Natural killer cell (primary cell): ENCODE measurements at regions not wholly inside any gene's neighbourhood (a gene's known extent, or its start where the extent isn't known, plus 50 kb on each side); places are given as distances from the start of the nearest gene placed in this dataset.
"Not testable (repeated sequence)": the region's sequence is repeated elsewhere in the genome, so short reads cannot be mapped to it uniquely, and the experiment has no call there.

Experiments used
- ATAC-seq, 3 donors: fragments of 150-1000 bp in 2 of 3; fragments of 200-7000 bp in 1 of 3; cut with Tn5 transposase; 1 replicate in 1 of 3; 2 replicates in 2 of 3; pipeline ENCODE4 v1.10.0; 2021; ENCODE audit warnings: mild to moderate bottlenecking in 2 of 3, moderate library complexity in 2 of 3
- DNase-seq, 2 donors: peaks; one replicate each; pipeline versions ENCODE4 v3.0.0 to v3.0.0-alpha.2; 2013 to 2021; ENCODE audit warnings: mixed read lengths in 1 of 2
- H3K27ac ChIP-seq: one replicate; pipeline ENCODE4 v1.5.1; 2013; ENCODE audit warnings: mild to moderate bottlenecking, low read length
- H3K27me3 ChIP-seq: one replicate; pipeline ENCODE4 v1.6.1; 2013; ENCODE audit warnings: low read length; ENCODE audit not compliant: control insufficient read depth, insufficient read depth
- H3K36me3 ChIP-seq: one replicate; pipeline ENCODE4 v1.6.1; 2013; ENCODE audit warnings: low read length; ENCODE audit not compliant: control insufficient read depth, insufficient read depth
- H3K4me1 ChIP-seq: one replicate; pipeline ENCODE4 v1.6.1; 2013; ENCODE audit warnings: low read length; ENCODE audit not compliant: control insufficient read depth, insufficient read depth
- H3K4me3 ChIP-seq: one replicate; pipeline ENCODE4 v1.5.1; 2013; ENCODE audit warnings: low read length
- H3K9me3 ChIP-seq: one replicate; pipeline ENCODE4 v1.6.1; 2013; ENCODE audit warnings: low read length; ENCODE audit not compliant: control insufficient read depth, insufficient read depth
- H3K27ac Mint-ChIP-seq, 2 donors: one replicate each; pipeline ENCODE4 v1.8.0; 2022; ENCODE audit warnings: mild to moderate bottlenecking in 2 of 2, mixed read lengths in 2 of 2, moderate library complexity in 1 of 2
- H3K27me3 Mint-ChIP-seq, 2 donors: one replicate each; pipeline ENCODE4 v1.8.0; 2022; ENCODE audit warnings: low read depth in 2 of 2, mixed read lengths in 2 of 2
- H3K36me3 Mint-ChIP-seq: one replicate; pipeline ENCODE4 v1.8.0; 2022; ENCODE audit warnings: mixed read lengths
- H3K4me1 Mint-ChIP-seq, 2 donors: one replicate each; pipeline ENCODE4 v1.8.0; 2022; ENCODE audit warnings: mixed read lengths in 2 of 2
- H3K4me3 Mint-ChIP-seq: one replicate; pipeline ENCODE4 v1.8.0; 2022; ENCODE audit warnings: mild to moderate bottlenecking, moderate library complexity, mixed read lengths
- H3K9me3 Mint-ChIP-seq, 2 donors: one replicate each; pipeline ENCODE4 v1.8.0; 2022; ENCODE audit warnings: mixed read lengths in 2 of 2
- WGBS: methylation state at CpG from one replicate; pipeline ENCODE4 v1.1.7; 2013; ENCODE audit warnings: missing lambda C conversion rate; ENCODE audit not compliant: insufficient coverage; 5-methylcytosine and 5-hydroxymethylcytosine counted together
- intact Hi-C: fragments of 100-400 bp; cut with micrococcal nuclease; formaldehyde crosslinking; loops from one replicate; pipeline ENCODE4 v1.14.2; 2022
- TF ChIP-seq, protein P1 (sequence below): fragments of 200-600 bp; IDR thresholded peaks from one replicate; pipeline ENCODE4 v1.8.0; 2022; ENCODE audit warnings: antibody characterized with exemption

GRCh38 chr16:59634951-59635350 lies 900.8 kb upstream of the GOT2 start:
- DNase-seq (no peak), ATAC-seq (no peak)
- Mint-ChIP-seq H3K4me1 (no peaks in the 10 kb centered on the region), H3K36me3 (no peaks in the 10 kb centered on the region), H3K4me3 (no peak overlapping the region), H3K9me3 (peaks cover 7 to 8% of the 10 kb centered on the region in 2 donors), H3K27ac (no peak overlapping the region), H3K27me3 (no peaks in the 10 kb centered on the region)
- TF ChIP-seq, protein P1, sequence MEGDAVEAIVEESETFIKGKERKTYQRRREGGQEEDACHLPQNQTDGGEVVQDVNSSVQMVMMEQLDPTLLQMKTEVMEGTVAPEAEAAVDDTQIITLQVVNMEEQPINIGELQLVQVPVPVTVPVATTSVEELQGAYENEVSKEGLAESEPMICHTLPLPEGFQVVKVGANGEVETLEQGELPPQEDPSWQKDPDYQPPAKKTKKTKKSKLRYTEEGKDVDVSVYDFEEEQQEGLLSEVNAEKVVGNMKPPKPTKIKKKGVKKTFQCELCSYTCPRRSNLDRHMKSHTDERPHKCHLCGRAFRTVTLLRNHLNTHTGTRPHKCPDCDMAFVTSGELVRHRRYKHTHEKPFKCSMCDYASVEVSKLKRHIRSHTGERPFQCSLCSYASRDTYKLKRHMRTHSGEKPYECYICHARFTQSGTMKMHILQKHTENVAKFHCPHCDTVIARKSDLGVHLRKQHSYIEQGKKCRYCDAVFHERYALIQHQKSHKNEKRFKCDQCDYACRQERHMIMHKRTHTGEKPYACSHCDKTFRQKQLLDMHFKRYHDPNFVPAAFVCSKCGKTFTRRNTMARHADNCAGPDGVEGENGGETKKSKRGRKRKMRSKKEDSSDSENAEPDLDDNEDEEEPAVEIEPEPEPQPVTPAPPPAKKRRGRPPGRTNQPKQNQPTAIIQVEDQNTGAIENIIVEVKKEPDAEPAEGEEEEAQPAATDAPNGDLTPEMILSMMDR = no peak
- intact Hi-C loops = no loop called here
- no peak overlapping the region for H3K27ac ChIP-seq
- no peak overlapping the region for H3K4me3 ChIP-seq
- no peaks in the 10 kb centered on the region for H3K27me3 ChIP-seq
- H3K36me3 ChIP-seq = no peaks in the 10 kb centered on the region
- WGBS = 58% methylated on average over 1 of the region's 1 CpG
- no peaks in the 10 kb centered on the region for H3K9me3 ChIP-seq
- no peaks in the 10 kb centered on the region for H3K4me1 ChIP-seq

GRCh38 chr16:59634004-59634579 lies 900.0 kb upstream of the GOT2 start:
- H3K36me3 Mint-ChIP-seq = no peaks in the 10 kb centered on the region
- no peak overlapping the region for H3K27ac ChIP-seq
- H3K27ac Mint-ChIP-seq = no peak overlapping the region
- no peak for ATAC-seq
- peaks cover 7 to 8% of the 10 kb centered on the region in 2 donors for H3K9me3 Mint-ChIP-seq
- no peak overlapping the region for H3K4me3 Mint-ChIP-seq
- H3K27me3 Mint-ChIP-seq = no peaks in the 10 kb centered on the region
- H3K4me1 ChIP-seq = no peaks in the 10 kb centered on the region
- no peaks in the 10 kb centered on the region for H3K9me3 ChIP-seq
- H3K36me3 ChIP-seq = no peaks in the 10 kb centered on the region
- no peak for DNase-seq
- WGBS = 72% methylated on average over 3 of the region's 4 CpGs
- H3K4me3 ChIP-seq = no peak overlapping the region
- intact Hi-C loops = no loop called here
- H3K27me3 ChIP-seq = no peaks in the 10 kb centered on the region
- TF ChIP-seq, protein P1 = no peak
- no peaks in the 10 kb centered on the region for H3K4me1 Mint-ChIP-seq

DNA sequence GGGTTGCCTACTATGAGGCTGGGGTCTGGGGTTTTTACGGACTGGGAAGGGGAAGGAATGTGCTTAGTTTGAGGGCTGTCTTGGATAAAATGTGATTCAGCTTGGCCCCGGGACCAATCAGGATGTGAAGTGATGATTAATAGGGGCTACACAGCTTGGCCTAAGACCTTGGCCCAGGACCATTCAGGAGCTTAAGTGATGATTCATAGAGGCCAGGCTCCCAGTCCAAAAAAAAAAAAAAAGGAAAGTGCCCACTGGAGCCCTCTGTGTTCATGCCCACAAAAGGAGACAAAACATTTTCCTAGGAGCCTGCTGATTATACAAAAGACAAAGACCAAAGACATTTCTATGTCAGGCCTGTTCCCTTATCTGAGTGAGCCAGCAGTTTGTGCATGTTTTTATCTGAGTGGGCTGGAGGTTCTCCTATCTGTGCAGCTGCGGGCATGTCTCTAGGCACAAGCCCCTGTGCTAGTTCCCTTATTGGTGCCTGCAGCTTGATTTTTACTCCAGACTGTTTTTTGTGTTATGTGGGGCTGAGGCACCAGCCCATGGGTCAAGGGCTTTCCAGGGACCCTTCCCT lies 898.2 kb upstream of the GOT2 start:
- no peaks in the 10 kb centered on the region for H3K36me3 ChIP-seq
- no peaks in the 10 kb centered on the region for H3K4me1 Mint-ChIP-seq
- TF ChIP-seq, protein P1 = no peak
- H3K27ac Mint-ChIP-seq = no peak overlapping the region
- peaks cover 6 to 7% of the 10 kb centered on the region in 2 donors for H3K9me3 Mint-ChIP-seq
- no peak overlapping the region for H3K27ac ChIP-seq
- WGBS = 60% methylated on average over 3 of the region's 3 CpGs
- no peaks in the 10 kb centered on the region for H3K27me3 Mint-ChIP-seq
- H3K4me3 Mint-ChIP-seq = no peak overlapping the region
- no peaks in the 10 kb centered on the region for H3K27me3 ChIP-seq
- no peak overlapping the region for H3K4me3 ChIP-seq
- intact Hi-C loops = no loop called here
- no peaks in the 10 kb centered on the region for H3K36me3 Mint-ChIP-seq
- no peaks in the 10 kb centered on the region for H3K9me3 ChIP-seq
- DNase-seq (no peak), ATAC-seq (no peak)
- H3K4me1 ChIP-seq = no peaks in the 10 kb centered on the region

- H3K4me1 Mint-ChIP-seq, ATAC-seq, H3K9me3 ChIP-seq, DNase-seq, H3K27ac ChIP-seq, H3K27me3 Mint-ChIP-seq, H3K36me3 ChIP-seq, H3K4me3 Mint-ChIP-seq, H3K4me3 ChIP-seq, H3K36me3 Mint-ChIP-seq, intact Hi-C loops, H3K4me1 ChIP-seq, H3K27ac Mint-ChIP-seq, H3K27me3 ChIP-seq: not testable (repeated sequence)
- 58% methylated on average over 2 of the region's 2 CpGs for WGBS
- H3K9me3 Mint-ChIP-seq = peaks cover 13 to 14% of the 10 kb centered on the region in 2 donors
Measured at GRCh38 chr16:59624381-59624780, 890.3 kb upstream of the GOT2 start.
